ENCODE measurements at regions not wholly inside any gene's neighbourhood (a gene's known extent, or its start where the extent isn't known, plus 50 kb on each side); places are given as distances from the start of the nearest gene placed in this dataset.

- DNase-seq, result peak; percentile 52
Measured at GRCh38 chr6:170110201-170111140, 180.4 kb downstream of the DLL1 start.

GRCh38 chr6:170108890-170109587, 181.8 kb downstream of the DLL1 start:
- DNase-seq, result peak; percentile 31

GRCh38 chr6:170108456-170108855, 182.4 kb downstream of the DLL1 start:
- peak; percentile 24 for DNase-seq

- DNase-seq, result peak; percentile 50
Measured at GRCh38 chr6:170107606-170108222, 183.2 kb downstream of the DLL1 start.

- peak; percentile 50 for DNase-seq
Measured at GRCh38 chr6:170106906-170107525, 183.9 kb downstream of the DLL1 start.

- DNase-seq, result peak; percentile 54
Measured at GRCh38 chr6:170102582-170103481, 188.0 kb downstream of the DLL1 start.

- peak; percentile 49 for DNase-seq
Measured at GRCh38 chr6:170102038-170102437, 188.8 kb downstream of the DLL1 start.

- DNase-seq, result peak; percentile 45
Measured at GRCh38 chr6:170101281-170102035, 189.4 kb downstream of the DLL1 start.

GRCh38 chr6:170100046-170100445, 190.8 kb downstream of the DLL1 start:
- peak; percentile 51 for DNase-seq

GRCh38 chr6:170099387-170099786, 191.5 kb downstream of the DLL1 start:
- no peak for DNase-seq

GRCh38 chr6:170098428-170099170, 192.3 kb downstream of the DLL1 start:
- peak; percentile 30 for DNase-seq

GRCh38 chr6:170097505-170098427, 193.1 kb downstream of the DLL1 start:
- DNase-seq, result peak; percentile 38

- peak; percentile 47 for DNase-seq
Measured at GRCh38 chr6:170096803-170097504, 193.9 kb downstream of the DLL1 start.

- DNase-seq, result peak; percentile 50
Measured at GRCh38 chr6:170096191-170096802, 194.6 kb downstream of the DLL1 start.

GRCh38 chr6:170095273-170095981, 195.5 kb downstream of the DLL1 start:
- DNase-seq, result peak; percentile 51

- DNase-seq, result peak; percentile 41
Measured at GRCh38 chr6:170094686-170095272, 196.1 kb downstream of the DLL1 start.

Data from activated effector memory CD4-positive, alpha-beta T cell treated with anti-CD3 and anti-CD28 coated beads, Interleukin-2, amount 50 U/mL, for 16 hours (primary cell).